Right lobe of liver (tissue), 4 donors: ENCODE measurements at regions not wholly inside any gene's neighbourhood (a gene's known extent, or its start where the extent isn't known, plus 50 kb on each side); places are given as distances from the start of the nearest gene placed in this dataset.

Experiments
- POLR2A ChIP-seq: fragments of 450-650 bp; IDR thresholded peaks from one replicate; pipeline ENCODE4 v1.6.1; 2017; ENCODE audit warnings: antibody characterized with exemption, mild to moderate bottlenecking
- TF ChIP-seq, protein P1 (sequence below), 4 donors: fragments of 200-600 bp in 3 of 4; fragments of 450-650 bp in 1 of 4; IDR thresholded peaks; one replicate each; pipeline versions ENCODE4 v1.5.1 to v1.8.0; 2016 to 2022; ENCODE audit warnings: antibody characterized with exemption in 4 of 4, mild to moderate bottlenecking in 2 of 4
- donor health status: DM: no; HTN: no; CAD: no.
- donor health status: DM: no; HTN: no; CAD: no.
- donor health status: DM: no; HTN: yes; CAD: no.

DNA sequence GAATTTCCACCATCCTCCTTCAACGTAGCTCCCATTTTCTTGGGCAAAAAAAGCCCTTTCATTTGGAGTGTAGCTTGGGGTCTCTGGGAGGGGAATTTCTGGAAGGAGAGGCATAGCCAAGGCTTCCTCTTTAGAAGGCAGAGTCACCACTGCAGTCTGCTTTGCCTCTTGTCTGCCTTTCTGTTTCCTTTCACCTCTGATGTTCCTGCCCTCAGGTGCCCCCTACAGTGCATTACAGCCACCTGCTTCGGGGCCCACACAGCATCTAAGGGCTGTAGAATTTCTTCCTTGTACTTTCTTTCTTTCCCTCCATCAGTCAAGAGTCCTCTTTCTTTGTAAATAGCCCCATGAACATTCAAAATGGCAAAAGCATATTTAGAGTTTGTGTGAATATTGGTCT, 1313.9 kb downstream of the TMEM121 start:
- TF ChIP-seq, protein P1, sequence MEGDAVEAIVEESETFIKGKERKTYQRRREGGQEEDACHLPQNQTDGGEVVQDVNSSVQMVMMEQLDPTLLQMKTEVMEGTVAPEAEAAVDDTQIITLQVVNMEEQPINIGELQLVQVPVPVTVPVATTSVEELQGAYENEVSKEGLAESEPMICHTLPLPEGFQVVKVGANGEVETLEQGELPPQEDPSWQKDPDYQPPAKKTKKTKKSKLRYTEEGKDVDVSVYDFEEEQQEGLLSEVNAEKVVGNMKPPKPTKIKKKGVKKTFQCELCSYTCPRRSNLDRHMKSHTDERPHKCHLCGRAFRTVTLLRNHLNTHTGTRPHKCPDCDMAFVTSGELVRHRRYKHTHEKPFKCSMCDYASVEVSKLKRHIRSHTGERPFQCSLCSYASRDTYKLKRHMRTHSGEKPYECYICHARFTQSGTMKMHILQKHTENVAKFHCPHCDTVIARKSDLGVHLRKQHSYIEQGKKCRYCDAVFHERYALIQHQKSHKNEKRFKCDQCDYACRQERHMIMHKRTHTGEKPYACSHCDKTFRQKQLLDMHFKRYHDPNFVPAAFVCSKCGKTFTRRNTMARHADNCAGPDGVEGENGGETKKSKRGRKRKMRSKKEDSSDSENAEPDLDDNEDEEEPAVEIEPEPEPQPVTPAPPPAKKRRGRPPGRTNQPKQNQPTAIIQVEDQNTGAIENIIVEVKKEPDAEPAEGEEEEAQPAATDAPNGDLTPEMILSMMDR (IDR thresholded peaks at IDR 0.05) = no peak
- TF ChIP-seq POLR2A = no peak
